HG03196 (cell line): ENCODE measurements at regions not wholly inside any gene's neighbourhood (a gene's known extent, or its start where the extent isn't known, plus 50 kb on each side); places are given as distances from the start of the nearest gene placed in this dataset.

Source experiments
- ATAC-seq: cut with Tn5 transposase; IDR thresholded peaks from one replicate; pipeline ENCODE4 v1.9.1; 2021; ENCODE audit not compliant: unreplicated experiment

DNA sequence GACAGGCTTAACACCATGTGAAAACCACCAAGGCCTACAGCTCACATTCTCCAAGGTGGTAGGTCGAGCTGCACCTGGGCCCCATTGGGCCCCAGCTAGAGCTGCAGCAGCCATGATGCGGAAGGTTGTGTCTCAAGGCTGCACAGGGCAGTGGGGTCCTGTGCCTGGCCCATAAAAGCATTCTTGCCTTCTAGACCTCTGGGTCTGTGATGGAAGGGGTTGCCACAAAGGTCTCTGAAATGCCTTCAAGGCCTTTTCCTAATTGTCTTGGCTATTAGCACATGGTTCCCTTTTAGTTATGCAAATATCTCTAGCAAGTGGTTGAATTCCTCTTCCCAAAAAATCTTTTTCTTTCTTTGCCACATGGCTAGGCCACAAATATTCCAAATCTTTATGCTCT lies 52.5 kb upstream of the C11orf58 start:
- no peak for ATAC-seq

GRCh38 chr11:16678466-16679116 lies 59.9 kb upstream of the C11orf58 start:
- no peak for ATAC-seq

DNA sequence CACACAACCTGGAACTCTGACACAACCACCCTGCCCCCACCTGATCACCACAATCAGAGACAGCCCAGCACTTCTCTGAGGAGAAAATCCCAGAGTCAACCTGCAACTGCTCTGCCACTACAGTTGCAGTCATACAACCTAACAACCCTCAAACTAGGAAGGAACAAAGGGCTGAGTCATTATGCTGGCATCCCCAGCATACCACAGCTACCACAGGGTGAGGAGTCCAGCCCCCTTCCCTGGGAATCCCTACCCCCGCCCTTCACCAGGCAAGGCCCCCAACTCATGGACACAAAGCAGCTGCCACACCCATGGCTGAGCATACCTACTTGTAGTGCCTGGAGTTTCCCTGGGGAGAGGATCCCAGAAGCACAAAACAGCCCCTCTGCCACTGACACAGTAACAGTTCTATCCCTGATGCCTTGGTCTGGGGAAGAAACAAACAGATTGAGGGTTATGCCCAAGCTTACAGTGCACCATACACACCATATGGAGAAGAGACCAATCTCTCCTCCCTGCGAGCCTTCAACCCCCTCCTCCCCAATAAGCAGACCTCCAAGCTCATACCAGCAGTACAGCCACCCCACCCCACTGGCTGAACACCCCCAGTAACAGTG lies 68.5 kb upstream of the C11orf58 start:
- ATAC-seq, result no peak

- ATAC-seq, result no peak
These were observed 105.9 kb upstream of the C11orf58 start for GRCh38 chr11:16632295-16633200.

DNA sequence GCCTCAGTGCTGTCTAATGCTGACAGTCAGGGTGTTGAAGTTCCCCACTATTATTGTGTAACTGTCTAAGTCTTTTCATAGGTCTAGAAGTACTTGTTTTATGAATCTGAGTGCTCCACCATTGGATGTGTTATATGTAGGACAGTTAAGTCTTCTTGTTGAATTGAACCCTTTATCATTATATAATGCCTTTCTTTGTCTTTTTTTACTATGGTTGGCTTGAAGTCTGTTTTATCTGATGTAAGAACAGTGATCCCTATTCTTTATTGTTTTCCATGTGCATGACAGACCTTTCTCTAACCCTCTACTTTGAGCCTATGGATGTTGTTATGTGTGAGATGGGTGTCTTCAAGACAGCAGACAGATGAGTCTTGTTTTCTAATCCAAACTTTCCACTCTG lies 107.8 kb upstream of the C11orf58 start:
- no peak for ATAC-seq

GRCh38 chr11:16618431-16618830 lies 120.0 kb upstream of the C11orf58 start:
- ATAC-seq, result no peak

- no peak for ATAC-seq
These were observed 123.0 kb upstream of the C11orf58 start for GRCh38 chr11:16615480-16615879.

DNA sequence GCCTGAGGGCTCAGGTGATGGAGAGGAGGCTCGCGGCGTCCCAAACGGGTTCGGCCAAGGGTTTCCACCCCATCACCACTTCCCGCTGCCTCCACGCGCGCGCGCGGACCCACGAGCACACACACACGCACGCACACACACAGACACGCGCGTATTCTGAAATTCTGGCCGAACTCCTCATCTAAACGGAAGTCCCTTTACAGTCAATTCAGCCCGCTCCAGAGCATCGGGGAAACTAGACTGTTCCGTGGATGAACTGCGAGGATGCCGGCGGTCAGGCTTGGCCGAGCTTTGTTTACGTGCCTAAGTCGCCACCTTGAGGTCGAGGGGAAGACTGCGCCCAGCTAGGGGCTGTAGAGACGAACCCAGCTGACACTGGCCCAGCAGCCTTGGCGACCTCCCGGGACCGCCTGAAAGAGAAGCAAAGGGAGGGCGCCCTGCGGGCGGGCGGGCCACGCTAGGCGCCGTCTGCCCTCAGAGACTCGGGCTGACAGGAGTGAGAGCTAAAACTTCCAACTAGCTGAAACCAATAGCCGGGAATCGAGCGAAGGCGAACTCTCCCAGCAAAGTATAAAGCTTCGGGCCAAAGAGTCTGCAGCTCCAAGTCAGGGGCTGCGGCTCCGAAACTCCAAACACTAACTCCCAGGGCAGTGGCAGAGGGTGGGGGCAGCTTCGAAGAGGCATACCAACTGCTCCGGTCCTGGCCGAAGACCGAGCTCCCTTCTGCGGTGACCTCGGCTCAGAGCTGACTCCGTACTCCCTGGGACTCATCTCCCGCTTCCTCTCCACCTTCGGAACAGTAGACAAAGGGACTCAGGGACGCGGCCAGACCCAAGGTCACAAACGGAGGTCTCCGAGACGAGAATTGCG lies 124.7 kb upstream of the C11orf58 start:
- peak; percentile 100 for ATAC-seq

DNA sequence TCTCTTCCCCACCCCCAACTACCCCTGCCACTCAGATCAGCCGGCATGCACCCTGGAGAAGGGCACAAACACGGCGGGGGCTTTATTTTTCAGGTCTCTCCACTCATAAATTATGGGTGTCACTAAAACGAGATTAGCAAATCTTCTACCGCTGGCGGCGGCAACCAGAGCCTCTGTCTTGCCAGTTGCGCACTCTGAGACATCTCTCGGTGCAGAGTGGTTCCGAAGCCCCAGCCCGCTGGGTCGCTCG lies 125.3 kb upstream of the C11orf58 start:
- no peak for ATAC-seq

GRCh38 chr11:16612566-16613261 lies 125.7 kb upstream of the C11orf58 start:
- no peak for ATAC-seq

DNA sequence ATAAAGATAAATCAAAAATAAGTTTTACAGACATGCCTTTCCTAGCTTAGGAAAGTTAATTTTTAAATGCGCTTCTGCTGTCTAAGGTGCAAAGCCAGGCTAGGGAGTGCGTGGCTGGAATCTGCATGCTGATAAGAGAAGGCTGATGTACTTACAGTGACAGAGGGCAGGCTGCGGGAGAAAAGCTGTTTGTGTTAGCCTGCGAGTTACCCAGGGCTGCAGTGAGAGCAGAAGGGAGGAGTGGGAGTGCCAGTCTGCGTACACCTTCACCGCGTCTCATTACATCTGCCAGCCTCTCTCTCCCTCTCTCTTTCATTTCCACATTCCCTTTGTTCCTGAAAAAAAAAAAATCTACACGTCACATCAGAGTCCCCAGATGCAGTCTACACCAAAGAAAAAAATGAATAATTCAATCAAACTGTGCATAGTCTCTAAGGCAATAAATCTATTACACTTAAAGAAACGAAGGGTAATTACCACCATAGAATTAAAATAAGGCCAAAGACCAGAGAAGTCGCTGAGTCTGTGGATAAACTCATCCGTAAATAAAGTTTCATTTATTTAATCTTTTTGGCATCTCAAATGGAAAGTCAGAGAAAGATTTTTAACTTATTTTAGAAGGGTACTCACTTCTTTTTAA lies 126.4 kb upstream of the C11orf58 start:
- ATAC-seq, result no peak

- no peak for ATAC-seq
These were observed 127.0 kb upstream of the C11orf58 start for GRCh38 chr11:16611401-16611921.

GRCh38 chr11:16610738-16611388 lies 127.6 kb upstream of the C11orf58 start:
- no peak for ATAC-seq

GRCh38 chr11:16610213-16610737 lies 128.2 kb upstream of the C11orf58 start:
- ATAC-seq, result no peak

DNA sequence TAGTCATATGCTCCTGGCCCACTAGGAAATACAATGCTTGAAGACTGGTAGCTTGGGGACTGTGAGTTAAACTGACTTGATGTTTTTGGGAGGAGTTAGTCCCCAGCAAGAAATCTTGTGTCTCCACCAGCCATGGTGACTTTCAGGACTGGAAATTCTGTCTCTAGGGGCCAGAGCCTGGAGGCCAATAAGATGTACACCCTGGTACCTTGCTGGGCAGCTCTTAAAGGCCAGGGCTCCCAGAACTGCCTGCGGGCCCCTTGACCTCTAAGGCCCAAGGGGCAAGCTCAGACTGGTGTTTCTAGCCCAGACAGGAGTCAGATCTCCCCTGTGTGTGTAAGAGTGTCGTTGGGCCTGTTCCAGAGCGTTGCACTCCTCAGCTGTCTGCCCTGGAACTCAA lies 128.7 kb upstream of the C11orf58 start:
- ATAC-seq, result no peak

DNA sequence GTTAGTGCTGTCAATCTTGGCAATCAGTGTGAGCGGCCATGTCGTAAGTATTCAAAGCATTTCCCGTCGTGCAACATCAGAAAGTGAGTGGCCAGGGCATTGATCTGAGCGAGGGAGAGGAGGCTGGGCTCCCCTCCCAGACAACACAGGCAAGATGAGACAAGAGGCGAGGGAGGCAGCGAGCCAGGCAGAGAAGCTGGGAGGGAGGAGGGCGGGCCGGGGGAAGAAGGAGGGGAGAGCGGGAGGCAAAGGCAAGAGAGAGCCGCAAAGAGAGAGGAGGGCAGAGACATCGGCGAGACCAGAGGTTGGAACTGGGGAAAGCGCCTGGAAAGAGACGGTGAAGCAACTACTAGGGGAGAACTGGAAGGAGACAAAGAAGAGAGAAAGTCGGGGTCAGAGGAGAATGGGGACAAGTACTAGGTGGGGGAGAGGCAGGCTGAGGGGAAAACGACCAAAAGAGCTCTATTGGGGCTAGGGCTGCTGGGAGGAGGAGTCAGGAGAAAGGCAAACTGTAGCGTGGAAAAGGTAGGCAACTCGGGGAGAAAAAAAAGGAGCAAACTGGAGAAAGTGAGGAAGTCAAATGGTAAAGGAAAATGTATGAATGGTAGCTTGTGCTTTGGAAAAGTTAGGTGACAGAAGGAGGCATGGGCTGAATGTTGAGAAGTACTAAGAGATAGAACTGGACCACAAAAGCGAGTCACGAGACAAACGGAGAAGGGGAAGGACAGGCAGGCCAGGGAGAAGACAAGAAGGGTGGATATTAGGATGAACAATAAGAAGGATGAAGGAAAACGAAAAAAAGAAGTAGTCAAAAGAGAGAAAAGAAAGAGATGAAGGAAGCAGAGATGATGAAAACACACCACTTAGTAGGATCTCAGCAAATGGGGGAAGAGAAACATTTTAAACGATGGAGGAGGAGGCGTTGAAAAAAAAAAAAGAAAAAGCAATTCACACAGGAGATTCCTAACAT lies 130.5 kb upstream of the C11orf58 start:
- no peak for ATAC-seq

DNA sequence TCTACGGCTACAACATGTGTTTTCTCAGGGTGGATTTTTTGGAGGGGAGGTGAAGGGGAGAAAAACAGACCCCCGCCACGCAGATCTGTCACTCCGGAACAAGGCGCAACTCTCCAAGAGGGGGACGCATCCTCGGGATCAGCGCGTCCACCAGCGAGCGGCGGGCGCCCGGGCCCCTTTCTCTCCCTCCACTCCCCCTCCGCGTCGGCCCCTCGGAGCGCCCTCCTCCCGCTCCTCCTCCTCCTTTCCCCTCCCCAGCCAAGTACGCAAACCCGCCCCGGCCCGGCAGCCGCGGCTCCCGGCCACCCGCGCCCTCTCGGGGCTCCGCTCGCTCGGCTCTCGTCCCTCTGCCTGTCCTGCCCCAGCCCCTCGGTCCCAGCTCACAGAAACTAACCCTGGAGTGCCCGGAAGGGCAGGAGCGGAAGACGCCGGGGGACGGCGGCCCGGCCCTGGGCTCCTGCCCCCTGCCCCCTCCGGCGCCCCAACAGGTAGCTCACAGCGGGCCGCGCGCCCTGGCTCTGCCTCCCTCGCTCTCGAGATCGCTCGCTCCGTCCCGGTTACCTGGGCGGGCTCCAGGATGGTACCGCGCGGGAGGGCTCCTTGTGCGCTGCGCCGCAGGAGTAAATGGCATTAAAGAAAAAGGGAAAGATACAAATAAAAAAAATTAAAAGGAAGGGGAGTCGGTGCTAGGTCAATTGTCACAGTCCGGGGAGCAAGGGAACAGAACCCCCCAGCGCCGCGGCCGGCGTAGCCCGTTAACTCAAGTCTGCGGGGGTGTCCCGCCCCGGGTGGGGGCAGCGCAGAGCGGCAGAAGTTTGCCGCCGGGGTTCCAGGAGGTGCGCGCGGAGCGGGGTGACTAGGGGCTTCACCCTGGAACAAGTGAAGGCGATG lies 131.4 kb upstream of the C11orf58 start:
- ATAC-seq, result no peak
